ENCODE measurements at regions not wholly inside any gene's neighbourhood (a gene's known extent, or its start where the extent isn't known, plus 50 kb on each side); places are given as distances from the start of the nearest gene placed in this dataset.

GRCh38 chrX:15143825-15144121 lies 126.1 kb downstream of the ASB9 start:
- H3K4me3 ChIP-seq (ENCODE audit: low read length), result no peak overlapping the region
- no peak for TF ChIP-seq ZNF274 (IDR thresholded peaks at IDR 0.05; ENCODE audit: low read depth, low read length)

DNA sequence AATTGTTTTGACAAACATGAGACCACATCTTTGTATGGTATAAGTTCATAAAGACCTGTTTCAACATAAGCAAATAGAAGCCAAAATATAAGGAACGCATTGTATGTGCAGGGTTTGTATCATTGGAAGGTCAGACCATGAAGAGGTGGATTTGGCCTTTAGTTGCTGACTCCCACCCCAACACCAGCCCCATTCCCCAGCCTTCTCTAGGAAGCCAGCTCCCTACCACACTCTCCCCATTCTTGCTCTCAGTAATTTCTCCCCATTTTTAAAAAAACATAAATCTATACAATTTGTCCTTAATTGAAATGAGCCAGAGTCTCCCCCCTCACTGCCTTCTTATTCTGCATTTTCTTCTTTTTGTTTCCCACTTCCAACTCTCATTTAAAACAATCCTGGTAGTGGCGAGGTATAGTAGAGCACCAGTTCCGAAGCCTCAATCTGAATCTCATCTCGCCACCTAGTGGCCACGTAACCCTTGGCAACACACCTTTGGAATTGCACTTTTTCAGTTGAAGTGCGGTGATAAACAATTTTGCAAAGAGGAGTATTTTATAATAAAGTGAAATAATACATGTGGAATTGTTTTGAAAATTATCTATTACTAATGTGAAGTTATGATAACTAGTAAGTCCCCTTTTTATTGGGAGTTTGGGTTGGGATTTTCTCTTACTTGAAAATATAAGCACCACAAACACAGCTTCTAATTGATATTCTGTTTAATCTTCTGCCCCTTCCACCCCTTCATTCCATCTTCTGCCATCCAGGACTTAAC lies 126.6 kb downstream of the ASB9 start:
- H3K4me3 ChIP-seq (ENCODE audit: low read length), result no peak overlapping the region
- TF ChIP-seq ZNF274 (IDR thresholded peaks at IDR 0.05; ENCODE audit: low read depth, low read length), result no peak

- no peak overlapping the region for H3K4me3 ChIP-seq (ENCODE audit: low read length)
- no peak for TF ChIP-seq ZNF274 (IDR thresholded peaks at IDR 0.05; ENCODE audit: low read depth, low read length)
These were observed 127.7 kb downstream of the ASB9 start for GRCh38 chrX:15142084-15142715.

DNA sequence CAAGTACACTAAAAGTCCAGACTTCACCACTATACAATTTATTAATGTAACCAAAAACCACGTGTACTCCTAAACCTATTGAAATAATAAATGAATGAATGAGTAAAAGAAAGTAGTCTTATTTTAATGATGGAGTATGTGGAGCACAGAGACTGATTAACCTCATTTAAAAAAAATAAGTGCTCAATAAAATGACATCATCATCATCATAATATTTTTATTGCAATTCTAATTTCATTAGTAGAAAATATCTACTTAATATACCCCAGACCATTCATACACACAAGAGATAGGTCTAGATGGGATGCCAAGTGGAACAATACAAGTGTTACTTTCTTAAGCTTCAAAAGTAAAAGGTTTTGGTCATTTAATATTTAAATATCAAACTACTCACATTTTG lies 133.1 kb downstream of the ASB9 start:
- no peak for TF ChIP-seq ZNF274 (IDR thresholded peaks at IDR 0.05; ENCODE audit: low read depth, low read length)
- H3K4me3 ChIP-seq (ENCODE audit: low read length), result no peak overlapping the region

DNA sequence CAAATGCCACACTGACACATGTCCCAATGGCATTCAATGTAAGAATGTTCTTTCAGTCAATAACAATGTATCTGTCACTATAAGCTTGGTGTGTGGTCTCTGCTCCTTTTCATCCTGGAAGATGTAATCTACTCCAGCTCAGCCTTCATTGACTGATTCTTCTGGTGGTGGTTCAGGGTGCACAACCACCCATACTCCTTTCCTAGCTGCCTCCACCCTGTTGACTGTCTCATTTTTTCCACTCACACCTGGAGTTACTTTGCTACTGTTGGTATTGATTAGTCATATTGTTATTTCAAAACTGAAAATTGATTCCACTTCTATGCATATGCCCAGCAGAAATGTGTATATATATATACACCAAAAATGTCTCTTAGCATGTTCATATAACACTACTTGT lies 140.5 kb downstream of the ASB9 start:
- no peak for TF ChIP-seq ZNF274 (IDR thresholded peaks at IDR 0.05; ENCODE audit: low read depth, low read length)
- no peak overlapping the region for H3K4me3 ChIP-seq (ENCODE audit: low read length)

DNA sequence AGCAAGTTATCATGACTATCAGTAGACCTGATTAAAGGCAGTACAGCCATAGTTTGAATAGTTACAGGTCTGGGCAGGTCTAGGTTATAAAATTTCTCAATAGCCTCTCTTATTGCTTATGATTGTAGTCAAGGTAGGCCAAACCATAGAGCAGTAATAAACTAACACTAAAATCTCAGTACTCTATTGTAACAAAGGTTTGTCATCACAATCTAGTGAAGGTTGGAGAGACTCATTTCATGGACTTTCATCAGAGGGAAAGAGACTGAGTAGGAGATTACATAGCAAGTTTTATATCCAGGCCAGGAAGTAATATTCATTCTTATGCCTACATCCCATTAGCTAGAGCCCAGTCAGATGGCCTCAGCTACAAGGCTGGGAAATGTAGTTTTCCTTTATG lies 141.0 kb downstream of the ASB9 start:
- TF ChIP-seq ZNF274 (IDR thresholded peaks at IDR 0.05; ENCODE audit: low read depth, low read length), result no peak
- no peak overlapping the region for H3K4me3 ChIP-seq (ENCODE audit: low read length)

DNA sequence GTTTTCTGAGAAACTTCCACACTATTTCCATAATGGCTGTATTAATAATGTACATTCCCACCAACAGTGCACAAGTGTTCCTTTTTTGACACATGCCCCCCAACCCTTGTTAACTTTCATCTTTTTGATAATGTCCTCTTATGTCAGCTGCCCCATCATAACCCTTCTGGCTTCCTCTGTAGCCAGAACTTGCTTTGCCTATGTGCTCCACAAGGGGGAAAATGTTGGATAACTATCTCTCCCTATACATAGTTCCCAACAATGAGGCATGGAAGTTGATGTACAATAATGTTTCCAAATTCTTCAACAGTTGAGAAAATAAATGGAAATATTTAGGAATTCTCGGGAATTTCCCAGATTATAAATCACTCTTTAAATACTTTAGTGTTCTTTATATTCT lies 142.9 kb downstream of the ASB9 start:
- no peak overlapping the region for H3K4me3 ChIP-seq (ENCODE audit: low read length)
- no peak for TF ChIP-seq ZNF274 (IDR thresholded peaks at IDR 0.05; ENCODE audit: low read depth, low read length)

- TF ChIP-seq ZNF274 (IDR thresholded peaks at IDR 0.05; ENCODE audit: low read depth, low read length), result no peak
- no peak overlapping the region for H3K4me3 ChIP-seq (ENCODE audit: low read length)
These were observed 153.0 kb downstream of the ASB9 start for GRCh38 chrX:15116900-15117299.

GRCh38 chrX:15114743-15115566 lies 154.9 kb downstream of the ASB9 start:
- H3K4me3 ChIP-seq (ENCODE audit: low read length), result no peak overlapping the region

GRCh38 chrX:15107367-15107988 lies 162.4 kb downstream of the ASB9 start:
- no peak overlapping the region for H3K4me3 ChIP-seq (ENCODE audit: low read length)
- TF ChIP-seq ZNF274 (IDR thresholded peaks at IDR 0.05; ENCODE audit: low read depth, low read length), result no peak

More at GRCh38 chrX:15114743-15115566, 154.9 kb downstream of the ASB9 start:
- TF ChIP-seq ZNF274 (IDR thresholded peaks at IDR 0.05; ENCODE audit: low read depth, low read length), result no peak

DNA sequence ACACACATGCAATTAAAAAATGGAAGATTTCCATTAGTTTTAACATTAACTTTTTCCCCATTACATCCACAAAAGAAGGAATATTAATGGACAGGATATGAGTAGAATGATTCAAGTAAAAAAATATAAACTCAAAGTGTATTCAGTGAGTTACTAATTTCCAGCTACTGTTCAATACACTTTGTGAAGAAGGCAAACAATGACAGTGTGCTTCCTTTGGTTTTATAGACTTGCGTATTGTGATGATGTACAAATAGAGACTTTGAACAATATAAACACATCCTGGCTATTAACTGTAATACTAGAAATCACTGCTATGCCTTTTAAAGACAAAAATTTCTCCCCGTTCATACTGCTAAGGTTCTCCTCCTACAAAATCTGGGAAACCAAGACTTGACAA lies 171.4 kb downstream of the ASB9 start:
- H3K4me3 ChIP-seq (ENCODE audit: low read length), result no peak overlapping the region

GRCh38 chrX:15087747-15088146 lies 182.1 kb downstream of the ASB9 start:
- TF ChIP-seq ZNF274 (IDR thresholded peaks at IDR 0.05; ENCODE audit: low read depth, low read length), result no peak
- no peak overlapping the region for H3K4me3 ChIP-seq (ENCODE audit: low read length)

More for the DNA sequence above, 171.4 kb downstream of the ASB9 start:
- TF ChIP-seq ZNF274 (IDR thresholded peaks at IDR 0.05; ENCODE audit: low read depth, low read length), result no peak

DNA sequence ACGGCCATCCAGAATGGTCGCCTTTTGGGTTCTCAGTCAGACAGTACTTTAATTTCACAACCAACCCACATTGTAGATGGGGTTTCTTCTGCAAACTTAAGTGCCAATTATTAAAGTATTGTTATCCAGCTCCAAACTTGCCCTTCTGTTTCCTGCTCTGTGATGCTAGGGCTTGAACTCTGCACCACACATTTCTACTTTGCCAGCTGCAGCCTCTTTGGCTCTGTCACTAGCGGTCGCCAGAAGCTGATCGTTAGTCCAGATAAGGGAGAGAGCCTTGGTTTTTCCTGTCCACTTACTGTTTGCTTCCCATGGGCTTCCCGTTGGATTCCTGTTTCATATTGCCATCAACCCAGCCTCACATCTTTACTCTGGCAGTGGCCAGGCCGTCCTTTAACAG lies 196.6 kb downstream of the ASB9 start:
- TF ChIP-seq ZNF274 (IDR thresholded peaks at IDR 0.05; ENCODE audit: low read depth, low read length), result no peak
- H3K4me3 ChIP-seq (ENCODE audit: low read length), result no peak overlapping the region

- no peak for TF ChIP-seq ZNF274 (IDR thresholded peaks at IDR 0.05; ENCODE audit: low read depth, low read length)
- H3K4me3 ChIP-seq (ENCODE audit: low read length), result no peak overlapping the region
These were observed 197.0 kb downstream of the ASB9 start for GRCh38 chrX:15072880-15073279.

All from GM08714 (cell line).